Endometrium (tissue), 2 donors: ENCODE measurements at regions not wholly inside any gene's neighbourhood (a gene's known extent, or its start where the extent isn't known, plus 50 kb on each side); places are given as distances from the start of the nearest gene placed in this dataset.

Source experiments
- FAIRE-seq: peaks from 2 replicates; lab custom pipeline; 2012; peaks lifted over from hg19 to GRCh38; lab: Jason Lieb, UNC
- donor health status: control.
- donor health status: control.

DNA sequence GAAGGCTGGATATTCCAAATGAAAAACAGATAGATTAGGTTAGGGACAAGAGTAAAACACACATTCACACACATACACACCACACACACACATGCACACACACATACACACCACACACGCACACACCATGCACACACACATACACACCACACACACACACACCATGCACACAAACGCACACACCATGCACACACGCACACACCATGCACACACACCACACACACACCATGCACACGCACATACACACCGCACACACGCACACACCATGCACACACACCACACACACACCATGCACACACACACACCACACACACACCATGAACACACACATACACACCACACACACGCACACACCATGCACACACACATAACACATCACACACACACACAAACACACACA is 203.7 kb upstream of the ZFHX3 start:
- no peak for FAIRE-seq

DNA sequence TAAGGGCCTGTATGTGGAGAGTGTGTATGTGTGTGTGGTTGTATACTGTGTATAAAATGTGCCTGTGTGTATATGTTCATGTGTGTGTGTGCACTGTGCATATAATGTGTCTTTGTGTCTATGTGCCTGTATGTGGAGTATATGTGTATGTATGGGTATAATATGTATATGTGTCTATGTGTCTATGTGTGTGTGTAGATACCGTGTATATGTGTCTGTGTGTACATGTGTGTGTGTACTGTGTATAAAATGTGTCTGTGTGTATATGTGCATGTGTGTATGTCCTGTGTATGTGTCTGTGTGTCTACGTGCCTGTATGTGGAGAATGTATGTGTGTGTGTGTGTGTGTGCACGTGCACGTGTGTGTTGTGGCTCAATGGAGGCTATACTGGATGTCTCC is 200.4 kb upstream of the ZFHX3 start:
- FAIRE-seq = no peak

DNA sequence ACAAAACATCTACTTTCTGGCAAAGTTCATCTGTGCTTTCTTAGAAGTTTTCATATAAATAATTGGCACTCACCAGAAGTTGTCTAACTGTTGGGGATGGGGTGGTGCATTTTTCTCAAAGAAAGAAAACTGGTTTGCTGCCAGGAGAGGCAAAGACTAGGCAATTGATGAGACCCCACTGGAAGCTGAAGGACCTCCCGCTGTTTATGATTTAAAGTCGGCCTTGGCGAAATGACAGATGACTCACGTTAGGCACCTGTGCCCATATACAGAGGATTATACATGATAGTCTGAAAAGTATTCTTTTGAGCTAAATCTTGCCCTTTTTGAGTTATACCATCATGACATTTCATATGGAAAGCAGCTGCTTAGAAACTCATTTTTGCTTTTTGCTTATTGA is 193.0 kb upstream of the ZFHX3 start:
- FAIRE-seq = no peak

DNA sequence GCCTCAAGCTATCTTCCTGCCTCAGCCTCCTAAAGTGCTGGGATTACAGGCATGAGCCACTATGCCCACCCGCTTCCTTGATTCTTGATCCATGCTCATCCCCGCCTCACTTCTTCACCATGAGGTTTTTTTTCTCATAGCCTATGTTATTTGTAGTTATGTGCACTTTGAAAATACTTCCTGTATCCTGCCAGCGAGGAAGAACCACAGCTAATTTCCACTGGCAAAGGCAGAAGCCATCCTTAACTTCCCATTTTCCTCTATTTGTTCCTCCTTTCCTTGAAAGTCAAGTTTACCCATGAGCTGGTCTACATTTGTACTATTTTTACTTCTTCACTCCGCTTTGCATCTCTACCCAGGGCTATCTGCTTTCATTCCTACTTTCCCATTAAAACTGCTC is 189.7 kb upstream of the ZFHX3 start:
- FAIRE-seq = no peak

DNA sequence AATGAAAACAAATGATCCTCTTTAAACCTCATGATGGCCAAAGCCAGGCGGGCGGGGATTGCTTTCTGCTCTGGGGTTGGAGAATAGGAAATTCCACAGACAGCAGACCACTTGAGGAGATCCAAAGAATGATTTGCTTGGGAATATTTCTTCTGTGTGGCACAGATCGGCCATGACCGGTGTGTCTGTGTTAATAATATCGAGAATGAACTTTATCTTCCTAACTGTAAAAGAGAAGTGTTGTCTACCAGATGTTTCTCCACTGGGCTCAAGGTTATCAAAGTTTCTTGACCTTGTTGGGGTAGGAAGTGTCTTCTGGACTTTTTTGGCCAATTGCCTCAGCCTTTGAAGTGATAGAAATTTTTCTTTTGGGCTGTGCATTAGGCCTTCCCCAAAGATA is 186.6 kb upstream of the ZFHX3 start:
- no peak for FAIRE-seq

DNA sequence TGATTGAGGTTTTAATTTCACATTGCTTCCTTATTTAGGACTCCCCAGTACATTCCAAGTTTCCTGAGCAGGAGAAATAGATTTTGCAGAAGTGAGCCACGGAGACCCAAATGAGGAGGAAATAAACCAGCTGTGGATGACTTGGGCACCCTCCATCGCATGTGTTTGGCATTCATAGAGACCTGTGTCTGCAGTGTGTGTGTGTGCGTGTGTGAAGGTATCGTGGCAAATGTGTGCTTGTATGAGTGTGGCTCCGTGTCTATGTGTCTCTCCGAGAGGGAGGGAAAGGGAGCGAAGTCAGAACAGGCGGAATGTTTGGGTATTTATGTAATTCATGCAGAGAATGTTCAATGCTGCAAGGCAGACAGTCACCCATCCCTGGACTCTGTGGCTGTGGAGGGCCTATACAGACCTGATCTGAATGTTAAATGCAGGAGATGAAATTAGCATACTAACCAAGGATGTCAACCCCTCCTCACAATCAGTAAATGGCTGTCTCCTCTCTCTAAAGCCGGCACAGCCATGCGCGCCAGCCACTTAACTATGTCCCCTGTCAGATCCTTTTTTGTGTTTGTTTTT is 186.0 kb upstream of the ZFHX3 start:
- no peak for FAIRE-seq

DNA sequence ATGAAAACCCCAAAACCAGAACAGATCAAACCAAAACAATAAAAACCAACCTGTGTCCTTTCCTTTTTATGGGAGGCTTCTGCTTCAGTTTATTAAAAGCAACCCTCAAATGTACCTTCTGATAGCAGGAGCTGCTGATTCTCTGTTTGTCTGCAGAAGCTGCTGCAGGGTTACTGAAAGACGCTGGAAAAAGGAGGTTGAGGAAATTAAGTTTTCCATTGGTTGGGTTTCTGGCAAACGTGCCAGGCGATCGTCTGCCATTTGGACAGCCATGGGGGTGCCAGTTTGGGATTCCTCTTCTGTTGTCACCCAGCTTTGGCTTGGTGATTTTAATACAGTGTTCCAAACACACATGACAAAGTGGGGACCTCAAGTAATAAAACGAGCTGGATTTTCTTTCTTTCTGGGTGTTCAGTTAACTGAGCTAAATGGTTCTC is 185.4 kb upstream of the ZFHX3 start:
- no peak for FAIRE-seq

DNA sequence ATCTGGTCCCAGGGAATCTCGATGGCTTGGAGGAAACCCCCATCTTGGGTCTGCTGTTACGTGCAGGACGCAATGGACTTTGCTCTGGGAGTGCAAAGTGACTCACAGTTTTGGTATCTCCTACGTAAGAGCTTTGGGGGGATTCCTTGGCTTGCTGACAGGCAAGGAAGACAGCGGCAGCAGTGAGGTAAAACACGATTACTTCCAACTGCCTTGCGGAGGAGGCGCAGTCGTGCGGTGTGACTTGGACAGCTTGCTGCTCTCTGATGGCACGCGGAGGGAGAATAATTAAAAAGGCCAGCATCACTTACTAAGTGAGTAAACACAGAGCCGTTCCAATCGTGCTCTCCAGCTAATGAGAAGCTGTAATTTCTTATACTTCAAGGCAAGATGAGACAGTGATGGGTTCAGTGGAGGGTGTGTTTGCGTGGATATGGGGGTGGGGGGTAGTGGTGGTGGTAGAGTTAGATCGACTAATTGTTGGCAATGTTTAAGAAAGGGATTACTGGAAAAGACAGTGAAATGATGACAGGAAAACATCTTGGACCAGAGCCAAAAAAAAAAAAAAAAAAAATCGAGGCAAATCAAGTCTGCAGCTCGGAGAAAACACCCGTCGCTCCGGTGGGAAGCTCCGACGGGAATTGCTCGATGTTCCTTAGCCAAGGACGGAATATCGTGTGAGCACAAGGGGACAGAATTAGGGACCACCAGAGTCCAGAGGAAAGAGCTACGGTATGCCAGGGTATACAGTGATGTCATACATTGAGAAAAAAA is 184.8 kb upstream of the ZFHX3 start:
- FAIRE-seq = no peak

DNA sequence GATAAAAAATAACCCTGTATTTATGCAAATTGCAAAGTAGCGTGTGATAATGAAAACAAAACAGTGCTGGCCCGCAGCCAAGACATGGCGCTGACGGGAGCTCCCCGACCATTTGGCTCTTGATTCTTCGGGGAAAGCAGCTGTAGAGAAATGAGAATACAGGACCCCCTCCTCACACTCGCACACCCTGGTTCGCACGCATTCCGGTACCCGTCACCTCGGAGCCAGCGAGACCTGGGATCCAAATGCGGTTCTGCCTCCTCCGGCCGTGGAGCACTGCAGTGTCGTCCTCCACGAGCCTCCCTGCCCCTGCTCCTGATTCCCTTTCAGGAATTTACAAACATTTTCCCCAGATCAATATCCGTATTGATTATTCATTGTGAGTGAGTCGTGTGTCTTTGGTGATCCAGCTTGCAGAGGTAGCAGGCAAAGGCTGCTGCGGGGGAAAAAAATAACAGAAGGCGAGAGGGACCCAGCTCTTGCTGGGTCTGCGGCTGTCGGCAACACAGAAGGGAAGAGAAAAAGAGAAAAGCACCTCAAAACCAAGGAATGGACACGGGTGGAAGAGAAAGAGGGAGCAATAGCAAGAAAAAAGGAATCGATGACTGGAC is 184.1 kb upstream of the ZFHX3 start:
- no peak for FAIRE-seq

DNA sequence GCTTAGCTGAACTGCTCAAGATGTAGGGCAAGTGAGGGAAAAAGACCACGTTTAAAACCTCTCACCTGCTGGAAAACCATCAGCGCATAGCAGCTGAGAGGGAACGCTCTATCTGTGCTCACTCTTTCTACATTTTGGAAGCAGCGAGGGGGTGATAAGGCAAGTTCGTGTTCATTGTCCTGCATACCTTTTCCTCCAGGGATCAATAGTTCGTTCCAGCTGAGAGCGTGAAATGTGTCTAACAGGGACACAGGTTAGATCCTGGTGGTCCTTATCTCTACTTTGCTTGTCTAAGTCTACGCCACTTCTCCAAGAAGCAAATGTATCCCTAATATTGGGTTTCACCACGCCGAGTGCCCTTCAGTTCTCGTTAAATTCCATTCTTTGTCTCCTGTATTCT is 183.5 kb upstream of the ZFHX3 start:
- FAIRE-seq = no peak

DNA sequence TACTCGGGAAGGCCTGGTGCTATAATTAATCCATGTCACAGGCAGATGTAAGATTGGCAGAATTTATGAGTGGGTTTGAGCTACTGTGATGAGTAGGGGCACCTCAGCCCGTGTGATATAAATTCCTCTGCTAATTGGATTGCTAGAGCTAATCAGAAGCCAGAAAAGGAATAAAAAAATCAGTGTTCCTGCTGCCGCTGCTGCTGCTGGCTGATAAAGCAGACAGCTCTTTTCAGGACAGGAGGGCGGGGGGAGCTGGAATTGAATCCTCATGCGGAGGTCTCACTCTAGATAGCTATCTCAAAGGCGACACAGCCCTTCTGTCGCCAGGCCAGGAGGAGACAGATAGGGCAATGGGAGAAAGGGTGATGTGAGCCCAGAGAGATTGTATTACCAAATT is 182.7 kb upstream of the ZFHX3 start:
- no peak for FAIRE-seq

DNA sequence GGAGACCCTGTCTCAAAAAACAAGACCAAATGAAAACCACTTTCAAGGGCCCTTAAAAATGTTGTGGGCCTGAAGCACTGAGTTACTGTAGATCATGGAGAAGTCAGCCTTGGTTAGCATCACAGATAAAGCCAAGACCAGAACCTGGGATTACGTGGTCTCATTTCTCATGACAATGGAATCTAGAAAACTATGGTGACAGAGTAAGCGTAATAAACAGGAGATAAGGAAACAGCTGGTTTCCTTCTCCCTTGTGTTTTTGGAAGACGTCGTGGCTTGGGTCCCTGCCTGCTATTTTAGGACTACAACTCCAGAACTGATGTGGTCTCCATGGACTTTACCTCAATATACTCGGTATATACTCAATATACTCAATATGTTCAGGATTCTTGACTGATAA is 180.7 kb upstream of the ZFHX3 start:
- no peak for FAIRE-seq

DNA sequence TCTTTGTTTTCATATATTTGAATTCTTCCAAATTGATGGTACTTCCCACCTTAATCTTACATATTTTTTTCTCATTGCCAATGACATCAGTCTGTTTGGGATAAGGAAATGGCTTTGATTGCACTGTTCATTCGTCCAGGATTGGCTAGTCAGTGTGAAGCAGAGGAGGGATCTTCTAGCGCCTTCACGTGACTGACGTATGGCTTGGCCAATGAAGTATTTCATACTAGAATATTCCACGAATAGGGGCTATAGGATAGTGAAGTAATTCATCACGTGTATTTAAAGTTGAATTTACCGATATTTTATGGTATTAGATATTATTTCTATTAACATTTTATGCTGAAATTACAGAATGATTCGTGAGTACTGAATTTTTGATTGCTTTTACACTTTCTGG is 178.7 kb upstream of the ZFHX3 start:
- no peak for FAIRE-seq

DNA sequence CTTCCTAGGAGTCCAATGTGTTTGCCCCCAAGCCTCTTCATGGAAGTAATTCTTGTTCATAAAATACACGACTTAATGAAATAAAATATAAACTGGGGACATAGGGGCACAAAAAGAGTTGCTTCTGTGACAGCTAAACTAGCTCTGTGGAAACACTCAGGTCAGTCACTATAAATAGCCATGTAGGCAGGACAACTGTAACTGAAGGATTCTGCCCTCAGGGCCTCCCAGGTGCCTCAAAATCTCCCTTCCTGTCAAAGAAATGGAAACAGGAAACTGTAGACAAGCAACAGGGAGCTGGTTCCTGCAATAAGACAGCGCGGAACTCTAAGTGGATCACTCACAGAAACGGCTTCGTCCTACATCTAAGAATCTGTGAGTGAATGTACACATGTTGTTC is 178.1 kb upstream of the ZFHX3 start:
- FAIRE-seq = no peak

DNA sequence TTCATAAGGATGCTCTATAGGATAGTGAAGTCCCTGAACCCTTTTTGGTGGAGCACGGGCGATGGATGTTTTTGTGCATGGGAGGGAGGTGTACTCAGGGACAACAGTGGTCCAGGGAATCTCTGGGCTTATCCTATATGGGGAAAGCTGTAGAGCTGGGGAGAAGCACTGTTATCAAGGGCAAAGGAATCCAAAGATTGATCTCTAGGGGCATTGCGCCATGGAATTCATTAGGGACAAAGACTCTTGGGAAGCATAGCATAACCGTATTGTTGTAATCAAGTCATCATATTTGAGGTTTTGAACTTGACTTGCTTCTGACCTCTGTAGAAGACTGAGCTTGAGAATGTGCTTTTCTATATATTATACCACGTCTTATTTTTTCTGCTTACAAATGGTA is 172.9 kb upstream of the ZFHX3 start:
- no peak for FAIRE-seq

DNA sequence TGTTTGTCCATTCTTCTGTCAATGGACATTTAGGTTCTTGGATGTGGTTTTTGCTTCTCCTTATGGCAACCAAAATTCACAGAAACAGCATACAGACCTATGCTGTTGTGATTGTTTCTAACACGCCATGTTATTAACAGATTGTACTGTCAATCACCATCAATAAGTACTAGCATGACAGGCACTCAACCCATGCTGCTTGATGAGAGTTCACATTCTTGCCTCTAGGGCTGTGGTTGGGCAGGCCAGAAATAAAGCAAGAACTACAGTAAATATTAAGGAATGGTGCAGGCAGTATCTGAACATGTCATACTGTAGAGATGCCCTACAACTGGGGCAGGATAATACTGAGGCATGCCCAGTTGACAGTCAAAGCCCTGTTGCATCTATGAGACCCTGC is 171.2 kb upstream of the ZFHX3 start:
- FAIRE-seq = no peak

DNA sequence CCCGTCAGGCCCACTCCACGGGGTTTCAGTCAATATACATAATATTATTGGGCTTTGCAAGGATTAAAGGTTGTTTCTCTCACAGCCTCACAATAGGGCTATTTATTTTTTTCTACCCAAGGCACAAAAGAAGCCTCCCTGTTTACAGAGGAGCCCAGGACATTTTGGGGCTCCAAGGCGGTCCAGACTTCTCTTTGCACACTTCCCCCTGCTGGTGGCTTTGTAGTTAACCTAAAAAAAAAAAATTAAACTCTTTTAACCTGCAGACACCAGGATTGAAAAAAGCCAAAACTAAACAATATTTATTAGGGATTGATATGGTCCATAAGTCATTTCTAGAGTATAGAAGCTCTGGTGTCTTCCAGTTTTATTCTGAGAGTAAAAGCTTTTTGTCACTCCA is 169.7 kb upstream of the ZFHX3 start:
- FAIRE-seq = no peak

DNA sequence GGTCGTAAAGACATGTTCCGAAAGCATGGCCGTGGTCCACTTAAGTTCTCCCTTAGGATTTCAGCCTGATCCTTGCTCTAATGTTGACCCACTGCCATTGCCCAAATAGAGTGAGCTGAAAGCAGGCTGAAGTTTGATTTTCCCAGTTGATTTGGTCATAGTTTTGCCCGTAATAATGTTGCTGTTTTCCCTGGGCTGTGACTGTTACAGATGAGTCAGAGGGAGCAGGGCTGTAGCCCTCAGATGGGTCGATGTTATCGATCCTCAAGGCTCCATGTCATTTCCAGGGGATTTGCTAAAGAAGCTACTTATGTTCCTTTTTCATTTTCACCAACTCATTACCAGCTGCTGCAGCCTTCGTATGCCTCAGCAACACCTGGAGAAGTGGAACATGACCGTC is 169.0 kb upstream of the ZFHX3 start:
- FAIRE-seq = no peak

DNA sequence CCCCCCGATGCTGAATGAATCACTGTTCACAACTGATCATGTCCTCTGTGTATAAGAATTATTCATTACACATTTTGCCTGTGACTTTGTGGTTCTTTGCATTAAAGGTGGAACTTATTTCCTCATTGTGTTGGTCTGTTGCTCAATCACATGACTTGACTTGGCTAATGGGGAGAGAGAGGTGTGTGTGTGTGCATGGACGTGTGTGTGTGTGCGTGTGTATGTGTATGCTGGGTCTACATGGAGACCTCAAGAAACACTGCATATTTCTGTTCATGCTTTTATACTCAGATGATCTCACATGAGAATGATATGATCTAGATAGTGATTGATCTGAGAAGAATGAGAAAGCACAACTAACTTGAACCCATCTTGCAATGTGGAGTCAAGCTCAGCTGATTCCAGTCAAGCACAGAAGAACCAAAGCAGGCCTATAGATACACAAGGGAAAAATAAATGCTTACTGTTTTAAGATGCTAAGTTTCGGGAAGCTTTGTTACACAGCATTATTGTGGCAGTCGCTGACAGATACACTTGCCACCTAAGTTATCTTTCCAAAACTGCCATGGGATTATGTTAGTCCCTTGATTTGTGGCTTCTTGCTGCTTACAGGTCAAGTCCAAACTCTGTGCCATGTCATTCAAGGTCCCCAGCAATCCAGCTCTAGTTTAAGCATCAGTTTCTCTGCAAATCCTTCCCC is 167.9 kb upstream of the ZFHX3 start:
- FAIRE-seq = no peak

DNA sequence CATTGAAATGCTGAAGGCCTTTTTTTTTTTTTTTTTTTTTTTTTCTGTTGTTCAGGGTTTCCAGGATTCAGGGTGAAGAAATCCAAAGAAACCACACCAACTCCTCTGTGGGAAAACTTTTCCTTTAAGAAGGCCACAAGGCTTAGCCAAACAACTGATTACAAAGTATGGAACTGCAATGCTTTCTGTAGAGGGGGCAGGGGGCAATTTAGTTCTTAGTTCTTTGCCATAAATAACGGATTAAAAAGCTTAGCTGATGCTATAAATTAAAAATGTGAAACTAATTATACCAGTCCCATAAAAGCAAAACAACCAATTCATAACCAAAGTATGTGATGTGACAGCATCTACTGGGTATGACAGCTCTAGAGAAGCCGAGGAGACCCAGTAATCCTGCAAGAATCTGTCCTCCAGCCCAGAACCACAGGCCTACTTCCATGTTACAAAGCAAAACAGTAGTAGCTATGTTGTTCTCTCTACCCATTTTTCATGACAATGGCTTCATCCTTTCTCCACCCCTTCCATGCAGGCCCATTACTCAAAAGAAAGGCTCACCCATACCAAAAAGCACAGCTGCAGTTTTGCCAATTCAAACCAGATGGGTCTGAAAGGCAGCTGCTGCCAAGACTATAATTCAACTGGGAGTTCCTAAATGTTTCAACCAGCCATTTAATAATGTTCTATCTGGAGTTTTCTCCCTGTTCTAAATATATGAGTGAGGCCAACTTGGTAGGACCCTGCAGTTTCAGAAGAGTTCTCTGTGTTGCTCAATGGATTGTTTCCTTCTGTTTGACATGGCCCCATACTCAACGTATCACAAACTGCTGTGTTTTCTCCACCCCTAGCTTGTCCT is 167.1 kb upstream of the ZFHX3 start:
- no peak for FAIRE-seq

DNA sequence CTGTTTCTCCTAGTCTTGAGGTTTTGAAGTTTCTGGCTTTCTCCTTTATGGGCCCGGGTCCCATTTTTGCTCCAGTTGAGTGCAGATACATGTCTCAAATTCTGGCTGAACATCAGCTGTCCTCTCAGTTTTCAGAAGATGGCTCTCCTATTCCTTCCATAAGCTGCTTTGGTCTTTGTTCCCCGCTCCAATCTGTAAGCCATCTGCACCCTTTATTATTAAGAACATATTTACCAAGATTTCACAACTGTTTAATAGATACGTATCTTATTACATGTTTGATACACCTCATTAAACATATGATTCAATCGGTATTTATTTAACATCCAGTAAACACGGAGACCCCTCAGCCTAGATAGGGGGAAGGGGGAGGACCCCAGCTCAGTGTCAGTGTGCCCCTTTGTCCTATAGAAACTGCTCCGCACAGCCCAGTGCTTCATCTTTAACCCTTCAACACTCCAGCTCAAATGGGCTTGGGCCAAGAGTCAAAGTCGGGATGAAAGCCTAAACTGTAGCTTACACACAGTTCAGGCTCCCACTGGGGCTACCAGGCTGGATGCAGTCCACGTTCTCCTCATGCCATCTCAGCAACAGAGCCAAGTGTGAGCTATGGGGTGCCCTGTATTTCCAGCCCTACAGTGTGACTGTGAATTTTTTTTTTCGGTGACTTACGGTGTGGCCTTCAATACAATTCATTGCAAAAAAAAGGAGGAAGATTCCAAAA is 166.0 kb upstream of the ZFHX3 start:
- no peak for FAIRE-seq

DNA sequence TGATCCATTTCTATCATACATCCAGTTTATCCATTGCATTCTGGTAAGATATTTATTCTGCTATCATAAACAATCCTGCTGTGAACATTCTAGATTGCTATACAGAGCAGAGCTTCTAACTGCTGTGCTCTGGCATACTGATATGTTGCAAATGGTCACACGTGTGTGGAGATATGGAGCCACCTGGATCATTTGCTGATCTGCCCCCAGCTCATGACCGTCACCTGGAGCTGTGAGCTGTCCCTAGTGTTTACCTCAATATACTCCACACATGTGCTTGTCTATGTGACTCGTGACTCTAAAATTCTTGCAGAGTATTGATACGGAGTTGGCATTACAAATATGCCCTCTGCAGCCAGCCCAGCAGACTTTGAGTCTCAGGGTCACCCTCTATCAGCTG is 164.5 kb upstream of the ZFHX3 start:
- FAIRE-seq = no peak
